ENCODE measurements at regions not wholly inside any gene's neighbourhood (a gene's known extent, or its start where the extent isn't known, plus 50 kb on each side); places are given as distances from the start of the nearest gene placed in this dataset.

GRCh38 chr16:14373896-14374295 is 256.2 kb downstream of the PARN start:
- Histone ChIP-seq H3K4me3 (replicated peaks; ENCODE audit: insufficient read depth, low read length) (no peak overlapping the region), H3K27me3 (ENCODE audit: insufficient read depth, poor library complexity, severe bottlenecking) (no peaks in the 10 kb centered on the region), H3K27ac (replicated peaks) (no peak overlapping the region)
- TF ChIP-seq SPI1 (IDR thresholded peaks at IDR 0.05; ENCODE audit: borderline replicate concordance, low read depth) (no peak), POLR2AphosphoS5 (IDR thresholded peaks at IDR 0.05; ENCODE audit: low read depth) (no peak), GABPA (IDR thresholded peaks at IDR 0.05; ENCODE audit: low read depth) (no peak), CTCF (IDR thresholded peaks at IDR 0.05; ENCODE audit: insufficient read depth, low read length) (no peak), REST (IDR thresholded peaks at IDR 0.05; ENCODE audit: insufficient replicate concordance, low read depth) (no peak)
- DNase-seq (ENCODE audit: low read depth in 1 of 2, low spot score in 1 of 2), result no peak

GRCh38 chr16:14373406-14373805 is 256.7 kb downstream of the PARN start:
- H3K4me3 ChIP-seq (replicated peaks; ENCODE audit: insufficient read depth, low read length), result no peak overlapping the region
- DNase-seq (ENCODE audit: low read depth in 1 of 2, low spot score in 1 of 2), result no peak
- TF ChIP-seq CTCF (IDR thresholded peaks at IDR 0.05; ENCODE audit: insufficient read depth, low read length) (no peak), GABPA (IDR thresholded peaks at IDR 0.05; ENCODE audit: low read depth) (no peak), POLR2AphosphoS5 (IDR thresholded peaks at IDR 0.05; ENCODE audit: low read depth) (no peak), REST (IDR thresholded peaks at IDR 0.05; ENCODE audit: insufficient replicate concordance, low read depth) (no peak), SPI1 (IDR thresholded peaks at IDR 0.05; ENCODE audit: borderline replicate concordance, low read depth) (no peak)
- no peaks in the 10 kb centered on the region for H3K27me3 ChIP-seq (ENCODE audit: insufficient read depth, poor library complexity, severe bottlenecking)
- H3K27ac ChIP-seq (replicated peaks), result no peak overlapping the region

GRCh38 chr16:14372471-14372870 is 257.6 kb downstream of the PARN start:
- H3K27me3 ChIP-seq (ENCODE audit: insufficient read depth, poor library complexity, severe bottlenecking), result no peaks in the 10 kb centered on the region
- H3K27ac ChIP-seq (replicated peaks), result no peak overlapping the region
- no peak for DNase-seq (ENCODE audit: low read depth in 1 of 2, low spot score in 1 of 2)

More at GRCh38 chr16:14372471-14372870, 257.6 kb downstream of the PARN start:
- TF ChIP-seq GABPA (IDR thresholded peaks at IDR 0.05; ENCODE audit: low read depth) (no peak), CTCF (IDR thresholded peaks at IDR 0.05; ENCODE audit: insufficient read depth, low read length) (no peak), REST (IDR thresholded peaks at IDR 0.05; ENCODE audit: insufficient replicate concordance, low read depth) (no peak), SPI1 (IDR thresholded peaks at IDR 0.05; ENCODE audit: borderline replicate concordance, low read depth) (no peak), POLR2AphosphoS5 (IDR thresholded peaks at IDR 0.05; ENCODE audit: low read depth) (no peak)
- H3K4me3 ChIP-seq (replicated peaks; ENCODE audit: insufficient read depth, low read length), result no peak overlapping the region
